RPMI7951 (cell line): ENCODE measurements at regions not wholly inside any gene's neighbourhood (a gene's known extent, or its start where the extent isn't known, plus 50 kb on each side); places are given as distances from the start of the nearest gene placed in this dataset.
"Not testable (repeated sequence)": the region's sequence is repeated elsewhere in the genome, so short reads cannot be mapped to it uniquely, and the experiment has no call there.

Source experiments
- DNase-seq: peaks from one replicate; pipeline ENCODE4 v3.0.0-alpha.2; 2012; ENCODE audit warnings: low read depth

DNA sequence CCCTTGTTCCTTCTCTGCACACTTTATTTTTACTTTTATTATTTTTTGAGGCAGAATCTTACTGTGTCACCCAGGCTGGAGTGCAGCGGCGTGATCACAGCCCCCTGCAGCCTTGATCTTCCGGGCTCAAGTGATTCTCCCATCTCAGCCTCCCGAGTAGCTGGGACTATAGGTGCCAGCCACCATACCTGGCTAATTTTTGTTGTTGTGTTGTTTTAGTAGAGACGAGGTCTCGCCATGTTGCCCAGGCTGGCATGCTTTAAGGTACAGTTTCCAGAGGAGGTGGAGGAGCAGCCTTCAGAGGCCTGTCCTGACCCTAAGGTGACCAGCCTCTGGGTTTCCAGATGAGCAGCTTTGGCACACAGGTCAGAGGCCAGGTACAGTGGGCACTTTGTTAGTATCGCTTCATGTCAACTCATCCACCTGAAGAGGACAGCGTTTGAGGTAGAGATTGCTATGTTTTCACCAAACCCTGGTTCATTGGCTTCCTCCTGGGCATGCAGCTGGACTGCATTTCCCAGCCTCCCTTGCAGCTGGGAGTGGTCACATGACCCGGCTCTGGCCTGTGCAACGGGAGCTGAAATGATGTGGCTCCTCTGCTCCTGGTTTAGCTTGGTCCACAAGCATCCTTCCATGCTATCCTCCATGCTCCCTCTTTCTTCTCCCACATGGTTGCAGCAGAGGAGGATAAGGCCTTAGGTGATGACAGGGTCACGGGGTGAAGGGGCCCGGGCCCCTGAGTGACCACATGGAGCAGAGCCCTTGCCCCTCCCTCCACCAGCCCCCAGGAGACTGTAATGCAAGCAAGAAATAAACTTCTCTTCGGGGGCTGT, 139.3 kb upstream of the IER5L start:
- DNase-seq, result peak; percentile 31

DNA sequence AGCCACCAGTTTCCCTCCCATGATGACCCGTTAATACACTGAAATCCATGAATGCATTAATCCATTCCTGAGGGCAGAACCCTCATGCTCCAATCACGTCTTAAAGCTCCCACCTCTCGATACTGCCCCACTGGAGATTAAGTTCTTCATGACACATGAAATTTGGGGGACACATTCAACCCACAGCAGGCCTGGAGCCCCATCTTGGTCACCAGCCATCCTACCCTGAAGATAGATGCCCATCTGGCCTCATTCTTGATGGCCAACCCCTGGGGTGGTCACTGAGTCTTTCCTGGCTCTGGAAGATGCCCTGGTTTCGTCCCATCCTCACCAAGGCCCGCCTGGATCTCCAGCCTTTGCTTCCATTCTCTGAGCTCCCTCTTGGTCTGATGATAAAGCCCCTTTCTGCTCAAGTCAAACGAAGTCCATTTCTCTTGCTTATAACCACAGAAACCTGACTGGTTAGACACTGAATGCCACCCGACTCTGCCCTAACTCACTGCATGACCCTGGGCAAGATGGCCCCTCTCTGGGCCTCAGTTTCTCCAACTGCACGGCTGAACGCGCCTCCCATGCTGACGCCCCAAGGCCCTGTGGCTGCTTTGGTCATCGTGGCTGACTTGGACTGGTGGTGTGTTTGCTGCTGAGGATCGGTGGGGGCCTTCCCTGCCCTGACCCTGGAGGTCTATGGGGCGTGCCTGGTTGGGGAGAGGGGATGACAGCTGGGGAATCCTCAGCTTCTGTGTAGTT, 138.4 kb upstream of the IER5L start:
- DNase-seq, result no peak

DNA sequence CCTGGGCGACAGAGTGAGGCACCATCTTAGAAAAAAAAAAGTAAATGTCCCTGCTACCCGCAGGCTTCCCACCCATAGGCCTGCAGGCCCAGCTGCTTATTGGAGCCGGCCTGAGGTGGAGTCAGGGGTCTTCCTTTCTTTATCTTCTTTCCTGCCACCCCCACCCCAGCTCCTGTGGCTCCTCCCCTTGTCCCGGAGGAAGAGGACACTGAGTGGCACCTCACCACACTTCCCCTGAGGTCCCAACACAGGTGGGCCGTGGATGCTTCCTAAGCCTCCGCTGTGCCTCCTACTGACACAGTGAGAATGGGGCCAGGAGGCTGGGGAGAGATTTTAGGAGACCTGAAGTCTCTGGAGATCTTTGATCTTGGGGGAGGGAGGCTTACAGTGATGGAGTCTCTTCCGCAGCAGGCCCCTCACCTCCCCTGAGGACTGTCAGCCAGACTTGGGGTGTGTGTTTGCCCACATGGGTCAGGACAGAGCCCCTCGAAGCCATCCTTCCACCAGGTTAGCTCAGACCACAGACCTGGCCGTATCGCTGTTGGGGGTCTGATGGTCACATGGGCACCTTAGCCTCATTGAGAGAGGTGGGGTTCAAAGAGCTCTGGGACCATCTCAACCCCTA, 135.4 kb upstream of the IER5L start:
- DNase-seq, result no peak

DNA sequence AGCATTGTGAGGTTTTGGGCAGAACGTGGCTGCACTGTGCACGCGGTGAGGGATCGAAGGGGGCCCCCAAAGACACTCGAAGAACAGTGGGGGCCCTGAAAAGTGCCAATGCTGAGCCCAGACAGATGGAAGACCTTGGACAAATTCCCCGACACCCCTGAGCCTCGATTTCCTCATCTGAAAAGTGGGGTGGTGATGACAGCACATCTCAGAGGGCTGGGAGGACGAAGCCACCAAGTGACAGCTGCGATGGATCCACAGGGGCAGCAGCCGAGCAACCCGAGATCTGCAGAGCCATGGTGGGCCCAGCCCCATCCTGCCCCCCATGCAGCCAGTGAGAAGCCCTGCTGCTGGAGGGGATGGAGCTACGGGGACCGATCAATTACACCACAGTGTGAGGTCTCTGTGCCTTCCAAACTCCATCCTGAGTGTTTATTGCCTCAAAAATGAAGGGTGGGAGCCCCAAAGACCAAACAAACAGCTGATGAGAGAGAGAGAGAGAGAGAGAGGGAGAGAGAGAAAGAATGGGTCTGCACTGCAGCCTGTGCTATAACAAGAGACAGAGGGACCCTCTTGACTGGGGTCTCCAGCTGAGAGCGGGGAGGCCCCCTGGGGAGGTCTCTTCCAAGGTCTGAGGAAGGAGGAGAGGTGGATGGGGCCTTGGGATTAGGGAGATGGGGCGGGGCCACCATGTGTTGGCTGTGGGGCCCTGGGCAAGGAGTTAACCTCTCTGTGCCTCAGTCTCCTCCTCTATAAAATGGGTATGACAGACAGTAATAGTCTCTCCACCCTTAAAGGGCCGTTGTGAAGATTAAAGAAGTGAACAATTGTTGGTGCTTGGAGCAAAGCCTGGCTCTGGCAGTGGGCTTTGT, 134.4 kb upstream of the IER5L start:
- DNase-seq, result no peak

DNA sequence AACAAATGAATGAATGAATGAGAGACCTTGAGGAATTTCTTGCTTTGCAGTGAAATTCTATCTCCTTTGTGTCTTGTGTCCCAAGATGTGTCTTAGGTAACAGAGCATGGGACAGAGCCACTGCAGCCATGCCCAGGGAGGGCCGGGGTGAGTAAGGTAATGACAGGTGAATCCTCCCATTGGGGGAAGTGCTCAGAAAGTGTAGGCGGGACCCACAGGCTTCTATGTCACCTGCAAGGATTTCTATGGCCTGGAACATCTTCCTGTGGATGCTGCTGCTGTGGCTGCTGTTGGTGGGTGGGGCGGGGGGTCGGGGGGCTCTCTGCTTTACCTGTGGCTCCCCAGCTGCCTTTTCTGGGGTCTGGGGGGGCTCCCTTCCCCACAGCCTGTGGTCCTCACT, 133.6 kb upstream of the IER5L start:
- no peak for DNase-seq

DNA sequence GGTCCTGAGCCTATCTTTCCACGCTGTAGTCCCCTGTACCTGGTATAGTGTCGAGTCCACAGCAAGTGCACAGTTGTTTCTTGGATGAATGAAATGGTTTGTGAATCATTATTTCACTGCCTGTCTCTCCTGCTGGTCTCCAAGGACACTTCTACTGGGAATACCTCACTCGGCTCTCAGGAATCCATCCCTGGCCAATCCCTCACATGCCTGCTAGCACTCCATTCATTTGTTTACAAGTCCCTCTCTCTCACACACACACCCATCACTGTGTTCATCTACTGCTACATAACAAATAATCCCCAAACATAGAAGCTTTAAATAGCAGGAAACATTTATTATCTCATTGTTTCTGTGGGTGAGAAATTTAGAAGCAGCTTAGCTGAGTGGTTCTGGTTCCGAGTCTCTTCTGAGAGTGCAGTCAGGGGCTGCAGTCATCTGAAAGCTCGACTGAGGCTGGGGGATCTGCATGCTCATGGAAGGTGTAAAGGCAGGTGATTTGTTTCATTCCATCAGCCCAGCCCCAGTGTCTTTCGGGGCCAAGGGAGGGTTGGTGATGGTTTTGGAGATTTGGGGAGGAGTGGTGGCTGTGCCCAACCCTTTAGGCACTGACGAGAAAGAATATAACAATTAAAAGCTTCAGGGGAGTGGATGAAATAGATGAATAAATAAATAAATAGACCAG, 132.7 kb upstream of the IER5L start:
- no peak for DNase-seq

DNA sequence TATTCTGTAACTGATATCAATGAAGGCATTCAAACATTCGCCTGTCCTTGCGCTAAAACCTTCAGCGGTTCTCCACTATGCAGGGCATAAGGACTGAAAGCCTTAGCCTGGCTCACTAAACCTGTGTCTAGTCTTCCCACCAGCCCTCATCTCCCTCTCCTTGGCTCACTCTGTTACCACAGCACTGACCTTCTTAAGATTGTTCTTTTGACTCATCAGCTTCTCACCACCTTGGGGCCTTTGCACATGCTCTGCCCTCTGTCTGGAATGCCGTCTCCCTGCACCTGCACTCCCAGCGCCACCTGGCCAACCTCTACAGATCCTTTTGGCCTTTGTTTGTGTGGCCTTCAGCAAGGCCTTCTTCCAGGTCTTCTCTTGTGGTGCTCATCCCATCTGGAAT, 131.8 kb upstream of the IER5L start:
- no peak for DNase-seq

DNA sequence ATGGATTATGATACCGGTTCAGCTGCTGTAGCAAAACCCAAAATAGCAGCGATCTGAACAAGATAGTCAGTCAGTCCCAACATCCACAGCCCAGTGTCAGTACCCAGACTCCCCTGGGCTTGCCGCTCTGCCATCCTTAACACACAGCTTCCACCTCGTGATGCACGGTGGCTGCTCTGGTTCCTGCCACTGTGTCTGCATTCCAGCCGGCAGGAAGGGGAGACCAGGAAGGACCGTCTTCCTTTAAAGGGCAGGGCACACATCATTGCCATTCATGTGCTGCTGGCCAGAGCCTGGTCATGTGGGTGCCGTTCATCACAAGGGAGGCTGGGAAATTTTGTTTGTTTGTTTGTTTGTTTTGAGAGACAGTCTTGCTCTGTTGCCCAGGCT, 131.0 kb upstream of the IER5L start:
- DNase-seq, result no peak

DNA sequence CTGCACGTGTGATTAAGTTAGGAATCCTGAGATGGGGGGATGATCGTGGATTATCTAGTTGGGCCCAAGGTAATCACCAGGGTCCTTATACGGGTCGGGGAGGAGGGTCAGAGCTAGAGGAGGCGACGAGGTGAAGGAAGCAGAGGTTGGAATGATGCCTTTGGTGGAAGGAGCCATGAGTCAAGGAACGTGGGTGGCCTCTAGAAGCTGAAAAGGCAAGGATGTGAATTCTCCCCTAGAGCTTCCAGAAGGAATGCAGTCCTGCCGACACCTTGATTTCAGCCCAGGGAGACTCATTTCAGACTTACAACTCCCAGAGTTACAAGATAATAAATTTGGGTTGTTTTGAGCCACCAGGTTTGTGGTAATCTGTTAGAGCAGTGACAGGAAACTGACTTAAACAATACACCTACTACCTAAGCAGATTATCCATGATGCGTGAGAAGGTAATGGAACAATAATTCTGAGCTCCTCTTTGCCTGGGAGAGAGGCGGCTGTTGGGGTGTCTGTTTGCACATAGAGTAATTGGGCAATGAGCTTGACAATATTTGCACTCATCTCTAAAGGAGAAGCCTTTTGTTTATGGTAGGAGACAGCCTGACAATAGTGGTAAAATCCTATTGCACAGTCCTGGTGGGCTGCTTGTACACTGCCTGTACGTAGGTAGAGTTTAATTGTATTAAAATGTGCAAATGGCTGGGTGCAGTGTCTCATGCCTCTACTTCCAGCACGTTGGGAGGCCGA, 129.3 kb upstream of the IER5L start:
- DNase-seq, result no peak

DNA sequence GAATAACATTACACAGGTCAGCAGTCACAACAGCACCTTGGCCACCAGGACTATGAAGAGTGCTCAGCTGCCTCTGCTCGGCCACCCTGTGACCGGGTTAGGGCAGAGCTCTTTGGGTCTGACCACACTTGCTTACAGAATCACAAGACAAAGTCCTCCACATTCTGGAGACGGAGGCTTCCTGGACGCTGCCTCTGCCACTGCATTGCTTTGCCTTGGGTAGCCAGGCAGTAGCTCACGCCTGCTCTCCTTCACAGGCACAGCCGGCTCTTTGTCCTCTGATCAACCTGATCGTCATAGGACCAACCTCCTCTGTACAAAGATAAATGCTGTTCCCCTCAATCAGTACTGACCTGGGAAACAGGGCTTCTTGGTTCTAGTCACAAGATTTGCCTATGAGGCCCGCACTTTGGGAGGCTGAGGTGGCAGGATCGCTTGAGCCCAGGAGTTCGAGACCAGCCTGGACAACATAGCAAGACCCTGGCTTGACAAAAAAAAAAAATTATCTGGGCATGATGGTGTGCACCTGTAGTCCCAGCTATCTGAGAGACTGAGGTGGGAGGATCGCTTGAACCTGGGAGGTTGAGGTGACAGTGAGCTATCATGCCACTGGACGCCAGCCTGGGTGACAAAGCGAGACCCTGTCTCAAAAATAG, 128.4 kb upstream of the IER5L start:
- no peak for DNase-seq

DNA sequence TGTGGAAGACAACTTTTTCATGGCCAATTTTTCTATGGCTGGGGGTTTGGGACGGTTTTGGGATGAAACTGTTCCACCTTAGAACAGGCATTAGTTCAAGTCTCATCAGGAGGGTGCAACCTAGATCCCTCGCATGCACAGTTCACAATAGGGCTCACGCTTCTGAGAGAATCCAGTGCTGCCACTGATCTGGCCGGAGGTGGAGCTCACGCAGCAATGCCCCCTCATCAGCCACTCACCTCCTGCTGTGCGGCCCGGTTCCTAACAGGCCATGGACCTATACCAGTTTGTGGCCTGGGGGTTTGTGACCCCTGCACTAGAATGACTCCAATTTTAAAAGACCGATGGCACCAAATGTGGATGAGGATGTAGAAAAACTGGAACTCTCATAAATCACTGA, 127.2 kb upstream of the IER5L start:
- DNase-seq, result no peak

DNA sequence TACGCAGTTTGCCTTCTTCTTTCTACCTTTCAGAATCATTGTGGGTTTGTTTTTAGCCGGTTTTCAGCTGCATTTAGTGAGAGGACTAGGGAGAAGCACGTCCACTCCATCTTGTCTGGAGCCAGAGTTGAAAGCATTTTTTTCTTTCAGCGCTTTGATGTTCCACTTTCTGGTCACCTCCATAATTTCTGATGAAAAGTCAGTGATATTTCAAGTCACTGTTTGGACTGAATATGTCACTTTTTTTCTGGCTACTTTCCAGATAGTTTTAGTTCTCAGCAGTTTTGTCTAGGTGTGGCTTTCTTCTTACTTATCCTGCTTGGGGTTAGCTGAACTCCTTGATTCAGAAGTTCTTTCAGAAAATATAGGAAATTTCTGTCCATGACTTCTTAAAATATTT, 123.9 kb upstream of the IER5L start:
- DNase-seq, result no peak

DNA sequence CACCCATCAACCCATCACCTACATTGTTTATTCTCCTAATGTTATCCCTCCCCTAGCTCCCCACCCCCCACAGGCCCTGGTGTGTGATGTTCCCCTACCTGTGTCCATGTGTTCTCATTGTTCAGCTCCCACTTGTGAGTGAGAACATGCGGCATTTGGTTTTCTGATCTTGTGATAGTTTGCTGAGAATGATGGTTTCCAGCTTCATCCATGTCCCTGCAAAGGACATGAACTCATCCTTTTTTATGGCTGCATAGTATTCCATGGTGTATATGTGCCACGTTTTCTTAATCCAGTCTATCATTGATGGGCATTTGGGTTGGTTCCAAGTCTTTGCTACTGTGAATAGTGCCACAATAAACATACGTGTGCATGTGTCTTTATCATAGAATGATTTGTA, 118.1 kb upstream of the IER5L start:
- not testable (repeated sequence) for DNase-seq

DNA sequence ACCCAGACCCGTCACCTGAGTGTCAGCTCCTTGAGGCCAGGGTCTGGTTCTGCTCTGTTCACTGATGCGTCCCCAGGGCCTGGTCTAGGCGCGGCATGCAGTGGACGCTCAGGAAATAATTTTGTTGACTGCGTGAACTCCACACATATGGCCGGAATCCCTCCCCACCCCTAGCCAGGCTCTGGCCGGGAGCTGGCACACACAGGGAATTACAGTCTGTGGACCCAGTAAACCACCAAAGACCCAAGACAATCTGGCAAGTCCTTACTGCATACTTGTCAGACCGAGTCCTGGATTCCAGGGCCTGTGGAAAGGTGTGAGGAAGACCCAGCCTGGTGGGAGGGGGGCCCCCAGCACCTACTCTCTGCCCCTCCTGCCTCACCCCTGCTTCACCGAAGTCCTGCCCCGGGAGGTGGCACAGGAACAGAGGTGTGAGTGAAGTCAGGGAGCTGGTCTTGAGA, 113.0 kb upstream of the IER5L start:
- no peak for DNase-seq

DNA sequence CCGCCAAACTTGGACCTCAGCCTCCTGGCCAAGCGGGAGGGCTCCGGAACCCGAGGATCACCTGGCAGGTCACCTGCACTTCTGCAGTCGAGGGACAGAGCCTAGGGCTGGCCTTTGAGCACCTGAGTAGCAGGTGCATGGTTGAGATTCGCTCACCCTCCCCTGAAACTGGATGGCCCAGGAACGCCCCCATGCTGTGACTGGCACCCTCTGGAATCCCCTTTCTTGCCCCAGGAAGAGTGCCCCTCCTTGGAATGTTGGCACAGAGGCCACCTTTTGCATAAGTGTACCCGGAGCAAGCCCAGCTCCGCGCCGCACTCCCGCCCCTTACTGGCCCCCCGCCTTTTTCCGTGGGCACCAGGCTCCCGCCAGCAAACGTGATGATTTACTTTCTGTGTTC, 112.5 kb upstream of the IER5L start:
- DNase-seq, result no peak

DNA sequence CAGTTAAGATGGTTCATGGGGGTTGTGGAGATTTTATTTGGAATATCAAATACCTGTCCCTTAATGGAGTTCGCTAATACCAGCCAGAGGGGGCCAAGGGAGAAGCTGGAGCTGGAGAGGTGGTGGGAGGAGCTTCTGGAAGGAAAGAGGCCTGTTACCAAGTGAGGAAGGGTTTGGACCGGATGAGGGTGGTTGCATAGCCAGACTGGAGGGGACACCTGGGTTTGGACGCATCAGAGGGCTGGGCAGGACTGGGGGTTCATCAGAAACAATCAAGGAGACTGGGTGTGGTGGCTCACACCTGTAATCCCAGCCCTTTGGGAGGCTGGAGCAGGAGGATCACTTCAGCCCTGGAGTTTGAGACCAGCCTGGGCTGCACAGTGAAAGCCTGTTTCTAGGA, 111.8 kb upstream of the IER5L start:
- DNase-seq, result no peak

DNA sequence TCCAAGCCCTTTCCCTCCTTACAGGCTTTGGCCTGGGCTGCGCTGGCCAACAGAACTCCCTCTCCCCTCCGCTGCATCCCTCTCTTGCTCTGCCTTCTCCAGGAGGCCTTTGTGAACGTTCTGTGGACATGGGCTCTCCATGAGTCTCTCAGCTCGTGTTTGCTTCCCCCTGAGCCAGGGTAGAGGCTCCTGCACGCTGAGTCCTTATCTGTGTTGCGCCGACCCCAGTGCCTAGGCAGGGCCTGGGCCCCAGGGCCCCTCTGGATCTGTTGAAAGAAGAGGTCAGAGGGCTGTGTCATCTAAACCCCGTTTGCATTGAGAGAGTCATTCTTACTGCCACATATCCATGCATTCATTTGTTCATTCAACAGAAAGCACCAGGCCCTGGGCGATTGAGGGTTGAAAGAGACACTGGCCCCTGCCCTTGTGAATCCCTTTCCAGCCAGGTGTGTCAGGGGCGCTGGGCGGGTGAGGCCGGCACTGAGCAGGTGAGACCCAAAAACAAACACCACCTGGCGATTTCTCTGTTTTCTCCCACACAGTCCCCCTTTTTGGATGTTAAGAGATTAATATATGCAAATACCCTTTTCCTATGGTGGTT, 111.2 kb upstream of the IER5L start:
- no peak for DNase-seq

DNA sequence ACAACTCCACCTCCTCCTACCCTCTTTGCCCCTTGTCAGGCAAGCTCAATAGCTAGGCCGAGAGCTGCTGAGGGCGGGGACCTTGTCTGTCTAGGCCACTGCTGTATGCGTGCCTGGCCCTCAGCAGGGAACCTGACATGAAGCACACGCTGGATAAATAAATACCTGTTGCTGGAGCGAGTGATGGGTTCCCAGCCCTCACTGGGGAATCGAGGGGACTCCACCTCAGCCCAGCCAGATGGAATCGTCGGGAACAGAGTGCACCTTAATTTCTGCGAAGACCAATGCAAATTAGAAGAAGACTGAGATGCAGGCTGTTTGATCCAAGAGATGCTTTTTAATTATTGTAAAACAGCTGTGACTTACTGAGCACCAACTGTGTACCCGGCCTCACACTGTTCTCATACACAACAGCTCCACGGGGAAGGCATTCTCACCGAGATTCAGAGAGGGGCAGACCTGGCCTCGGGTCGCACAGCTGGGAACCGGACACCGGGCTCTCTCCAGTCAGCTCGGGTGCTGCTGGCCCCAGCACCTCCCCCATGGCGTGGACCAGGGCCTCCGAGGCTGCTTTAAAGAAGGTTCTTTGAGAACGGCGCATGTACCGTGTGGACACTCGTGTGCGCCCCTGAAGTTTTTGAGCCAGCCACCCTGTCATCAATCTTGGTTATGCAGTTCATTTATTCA, 109.7 kb upstream of the IER5L start:
- no peak for DNase-seq
